Neural cell (in vitro differentiated cells): ENCODE measurements at regions not wholly inside any gene's neighbourhood (a gene's known extent, or its start where the extent isn't known, plus 50 kb on each side); places are given as distances from the start of the nearest gene placed in this dataset.

ENCODE experiments used
- CTCF ChIP-seq: fragments of 450-650 bp; IDR thresholded peaks from 2 replicates; pipeline ENCODE4 v1.5.1; 2014; ENCODE audit warnings: antibody characterized with exemption, mild to moderate bottlenecking, moderate library complexity; ENCODE audit not compliant: poor library complexity, severe bottlenecking
- POLR2AphosphoS5 ChIP-seq: IDR thresholded peaks from 2 replicates; pipeline ENCODE4 v1.6.1; 2012

GRCh38 chr12:132424811-132425210 lies 65.1 kb upstream of the FBRSL1 start:
- TF ChIP-seq POLR2AphosphoS5 (no peak), CTCF (no peak)
